Mesendoderm (in vitro differentiated cells): ENCODE measurements at regions not wholly inside any gene's neighbourhood (a gene's known extent, or its start where the extent isn't known, plus 50 kb on each side); places are given as distances from the start of the nearest gene placed in this dataset.
"Not testable (repeated sequence)": the region's sequence is repeated elsewhere in the genome, so short reads cannot be mapped to it uniquely, and the experiment has no call there.

ENCODE experiments used
- DNase-seq: peaks from one replicate; pipeline ENCODE4 v3.0.0; 2013
- H2AK5ac ChIP-seq: 2 replicates; pipeline ENCODE4 v1.6.1; 2013; ENCODE audit warnings: low read length, inconsistent platforms
- H2BK120ac ChIP-seq: 2 replicates; pipeline ENCODE4 v1.6.1; 2013; ENCODE audit warnings: low read depth, mild to moderate bottlenecking, low read length, moderate library complexity, mixed read lengths
- H2BK15ac ChIP-seq: replicated peaks from 2 replicates; pipeline ENCODE4 v1.6.1; 2013; ENCODE audit warnings: low read depth, mild to moderate bottlenecking, moderate library complexity
- H2BK5ac ChIP-seq: 2 replicates; pipeline ENCODE4 v1.6.1; 2013; ENCODE audit warnings: low read length, inconsistent platforms
- H3K18ac ChIP-seq: 2 replicates; pipeline ENCODE4 v1.6.1; 2013; ENCODE audit warnings: mild to moderate bottlenecking, low read length, mixed read lengths
- H3K23ac ChIP-seq: one replicate; pipeline ENCODE4 v1.6.1; 2013; ENCODE audit warnings: low read length
- H3K27ac ChIP-seq: 2 replicates; pipeline ENCODE4 v1.5.1; 2013; ENCODE audit warnings: low read depth, mild to moderate bottlenecking, inconsistent platforms, low read length, moderate library complexity
- H3K27me3 ChIP-seq: 2 replicates; pipeline ENCODE4 v1.6.1; 2013; ENCODE audit warnings: low read length, control low read depth, mild to moderate bottlenecking, inconsistent platforms; ENCODE audit not compliant: insufficient read depth, poor library complexity
- H3K36me3 ChIP-seq: 2 replicates; pipeline ENCODE4 v1.6.1; 2013; ENCODE audit warnings: low read length, inconsistent platforms; ENCODE audit not compliant: control insufficient read depth, insufficient read depth
- H3K4ac ChIP-seq: one replicate; pipeline ENCODE4 v1.6.1; 2013; ENCODE audit warnings: low read depth, mild to moderate bottlenecking, low read length, moderate library complexity
- H3K4me1 ChIP-seq: 2 replicates; pipeline ENCODE4 v1.6.1; 2013; ENCODE audit warnings: low read depth, low read length, inconsistent platforms; ENCODE audit not compliant: control insufficient read depth
- H3K4me2 ChIP-seq: 2 replicates; pipeline ENCODE4 v1.6.1; 2013; ENCODE audit warnings: low read length
- H3K4me3 ChIP-seq: 2 replicates; pipeline ENCODE4 v1.5.1; 2013; ENCODE audit warnings: mild to moderate bottlenecking, low read length
- H3K56ac ChIP-seq: one replicate; pipeline ENCODE4 v1.6.1; 2013; ENCODE audit warnings: low read length
- H3K79me1 ChIP-seq: 2 replicates; pipeline ENCODE4 v1.6.1; 2013; ENCODE audit warnings: low read length, inconsistent platforms
- H3K79me2 ChIP-seq: 2 replicates; pipeline ENCODE4 v1.6.1; 2013; ENCODE audit warnings: mild to moderate bottlenecking, low read length; ENCODE audit not compliant: control insufficient read depth, insufficient read depth
- H3K9ac ChIP-seq: 2 replicates; pipeline ENCODE4 v1.6.1; 2013; ENCODE audit warnings: low read length, inconsistent platforms
- H4K5ac ChIP-seq: one replicate; pipeline ENCODE4 v1.6.1; 2013; ENCODE audit warnings: low read length
- H4K8ac ChIP-seq: one replicate; pipeline ENCODE4 v1.6.1; 2013; ENCODE audit warnings: low read depth, mild to moderate bottlenecking, control low read depth, low read length, moderate library complexity
- WGBS: extraction: QIAGEN DNeasy Blood & Tissue Kit; methylation state at CpG from one replicate; pipeline ENCODE4 v1.1.7; 2013; ENCODE audit warnings: low lambda C conversion rate, missing lambda C conversion rate; ENCODE audit not compliant: insufficient coverage; ENCODE audit errors: extremely low coverage; 5-methylcytosine and 5-hydroxymethylcytosine counted together

DNA sequence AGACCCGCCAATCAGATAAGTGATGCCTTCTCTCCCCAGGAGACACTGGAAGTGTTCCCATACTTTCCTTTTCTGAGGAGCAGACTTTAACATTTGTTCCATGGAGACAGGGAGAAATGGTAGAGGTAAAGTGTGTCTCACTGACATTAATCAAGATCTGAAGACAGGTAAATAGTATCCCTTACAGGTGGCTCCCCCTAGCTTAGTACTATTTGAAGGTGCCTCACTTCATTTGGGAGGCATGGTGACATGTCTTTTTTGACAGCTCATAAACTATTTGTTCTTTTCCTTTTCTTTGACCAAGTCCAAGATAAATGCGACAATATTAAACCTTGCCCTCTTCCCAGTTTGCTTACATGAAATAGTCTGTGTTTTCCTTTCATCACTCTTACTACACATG is 485.6 kb upstream of the IL12A start:
- H3K4me1 ChIP-seq = no peaks in the 10 kb centered on the region
- no peak overlapping the region for H2BK120ac ChIP-seq
- H3K27me3 ChIP-seq = no peaks in the 10 kb centered on the region
- no peaks in the 10 kb centered on the region for H3K79me1 ChIP-seq
- H3K79me2 ChIP-seq = no peaks in the 10 kb centered on the region
- DNase-seq = no peak
- no peaks in the 10 kb centered on the region for H3K36me3 ChIP-seq
- WGBS = no CpG with 5 or more reads among the region's 2 CpGs
- H2AK5ac ChIP-seq = no peak overlapping the region
- no peak overlapping the region for H3K4me2 ChIP-seq
- H4K5ac ChIP-seq = no peak overlapping the region
- H3K4ac ChIP-seq = no peak overlapping the region
- no peak overlapping the region for H3K4me3 ChIP-seq
- H3K18ac ChIP-seq = no peak overlapping the region
- no peak overlapping the region for H3K9ac ChIP-seq
- no peak overlapping the region for H4K8ac ChIP-seq
- no peak overlapping the region for H3K27ac ChIP-seq
- no peak overlapping the region for H2BK15ac ChIP-seq
- no peak overlapping the region for H3K23ac ChIP-seq
- H2BK5ac ChIP-seq = no peak overlapping the region
- H3K56ac ChIP-seq = no peak overlapping the region

- not testable (repeated sequence) for H3K18ac ChIP-seq, H3K4me2 ChIP-seq, H2BK15ac ChIP-seq, H3K4ac ChIP-seq, H3K56ac ChIP-seq, H3K4me1 ChIP-seq, H3K23ac ChIP-seq, H3K4me3 ChIP-seq, H4K5ac ChIP-seq, H3K79me1 ChIP-seq, H3K27me3 ChIP-seq, H4K8ac ChIP-seq, H3K27ac ChIP-seq, H3K79me2 ChIP-seq, H2BK5ac ChIP-seq, H2AK5ac ChIP-seq, H2BK120ac ChIP-seq, DNase-seq, H3K9ac ChIP-seq, H3K36me3 ChIP-seq
- no CpG with 5 or more reads among the region's 7 CpGs for WGBS
Measured at GRCh38 chr3:159510988-159511387, 477.6 kb upstream of the IL12A start.

DNA sequence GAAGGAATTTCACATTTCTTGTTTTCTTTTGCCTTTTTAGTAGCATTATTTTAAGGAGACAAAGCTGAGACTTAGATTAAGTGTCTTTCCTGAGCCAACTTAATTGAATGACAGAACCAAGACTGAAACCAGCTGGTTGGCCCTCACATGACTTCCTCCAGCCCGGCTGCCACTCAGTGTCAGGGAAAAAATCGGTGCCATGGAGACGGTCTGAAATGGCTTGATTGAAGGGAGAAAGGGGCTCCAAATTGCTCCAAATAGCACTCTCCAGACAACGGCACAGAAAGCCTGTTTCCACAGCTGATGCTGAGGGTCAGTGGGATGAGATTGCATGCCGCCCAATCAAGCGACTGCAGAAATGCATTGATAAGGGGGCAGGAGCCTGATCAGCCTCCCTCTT is 475.2 kb upstream of the IL12A start:
- no peak overlapping the region for H3K23ac ChIP-seq
- no peak overlapping the region for H2BK5ac ChIP-seq
- H4K5ac ChIP-seq = no peak overlapping the region
- no peak overlapping the region for H3K4me3 ChIP-seq
- DNase-seq = no peak
- H3K4me1 ChIP-seq = peaks cover 2% of the 10 kb centered on the region
- H3K36me3 ChIP-seq = no peaks in the 10 kb centered on the region
- H2AK5ac ChIP-seq = no peak overlapping the region
- H3K27me3 ChIP-seq = no peaks in the 10 kb centered on the region
- no peak overlapping the region for H2BK15ac ChIP-seq
- H3K4ac ChIP-seq = no peak overlapping the region
- no peak overlapping the region for H4K8ac ChIP-seq
- H3K18ac ChIP-seq = no peak overlapping the region
- no peak overlapping the region for H3K4me2 ChIP-seq
- H3K56ac ChIP-seq = no peak overlapping the region
- no peak overlapping the region for H2BK120ac ChIP-seq
- H3K79me2 ChIP-seq = no peaks in the 10 kb centered on the region
- no peaks in the 10 kb centered on the region for H3K79me1 ChIP-seq
- WGBS = no CpG with 5 or more reads among the region's 6 CpGs
- H3K9ac ChIP-seq = no peak overlapping the region
- no peak overlapping the region for H3K27ac ChIP-seq

DNA sequence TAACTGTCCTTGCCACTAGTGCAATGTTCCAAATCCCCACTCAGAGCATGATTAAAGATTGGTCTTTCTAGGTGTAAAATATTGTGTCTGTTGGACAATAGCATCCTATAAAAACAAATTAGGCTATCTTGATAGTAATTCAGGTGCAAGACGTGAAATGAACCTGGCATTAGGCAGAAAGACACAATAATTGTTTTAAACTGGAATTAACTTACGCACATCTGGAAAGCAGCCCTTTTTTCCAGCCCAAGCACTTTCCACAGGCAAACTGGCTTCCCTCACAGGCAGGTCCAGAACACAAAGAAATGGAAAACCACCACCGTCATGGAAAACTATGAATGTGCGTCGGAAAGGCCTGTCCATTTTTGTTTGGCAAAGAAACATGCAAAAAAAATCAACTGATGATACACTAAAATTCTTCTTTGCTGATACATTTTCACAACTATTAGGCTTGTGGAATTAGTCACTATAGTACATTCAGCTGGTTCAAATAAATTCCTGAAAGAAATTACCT is 474.7 kb upstream of the IL12A start:
- H2BK120ac ChIP-seq = no peak overlapping the region
- no peaks in the 10 kb centered on the region for H3K79me1 ChIP-seq
- H3K4me1 ChIP-seq = peaks cover 2% of the 10 kb centered on the region
- H3K4ac ChIP-seq = no peak overlapping the region
- no peaks in the 10 kb centered on the region for H3K79me2 ChIP-seq
- H3K4me2 ChIP-seq = no peak overlapping the region
- no peak overlapping the region for H4K5ac ChIP-seq
- no peaks in the 10 kb centered on the region for H3K36me3 ChIP-seq
- no peaks in the 10 kb centered on the region for H3K27me3 ChIP-seq
- no peak overlapping the region for H4K8ac ChIP-seq
- H3K9ac ChIP-seq = no peak overlapping the region
- H3K56ac ChIP-seq = no peak overlapping the region
- H2BK15ac ChIP-seq = no peak overlapping the region
- H2BK5ac ChIP-seq = no peak overlapping the region
- no peak for DNase-seq
- no peak overlapping the region for H3K27ac ChIP-seq
- H2AK5ac ChIP-seq = no peak overlapping the region
- WGBS = no CpG with 5 or more reads among the region's 5 CpGs
- no peak overlapping the region for H3K23ac ChIP-seq
- no peak overlapping the region for H3K18ac ChIP-seq
- H3K4me3 ChIP-seq = no peak overlapping the region

- H3K23ac ChIP-seq = no peak overlapping the region
- H3K4ac ChIP-seq = no peak overlapping the region
- no peaks in the 10 kb centered on the region for H3K79me2 ChIP-seq
- H3K4me1 ChIP-seq = peaks cover 2% of the 10 kb centered on the region
- no peak overlapping the region for H3K4me3 ChIP-seq
- no peaks in the 10 kb centered on the region for H3K79me1 ChIP-seq
- no peak overlapping the region for H3K9ac ChIP-seq
- H2AK5ac ChIP-seq = no peak overlapping the region
- WGBS = no CpG with 5 or more reads among the region's 1 CpG
- no peak overlapping the region for H3K18ac ChIP-seq
- H2BK15ac ChIP-seq = no peak overlapping the region
- no peaks in the 10 kb centered on the region for H3K36me3 ChIP-seq
- no peak overlapping the region for H2BK120ac ChIP-seq
- no peak overlapping the region for H3K27ac ChIP-seq
- H4K5ac ChIP-seq = no peak overlapping the region
- no peak overlapping the region for H3K56ac ChIP-seq
- no peak for DNase-seq
- no peaks in the 10 kb centered on the region for H3K27me3 ChIP-seq
- no peak overlapping the region for H3K4me2 ChIP-seq
- H4K8ac ChIP-seq = no peak overlapping the region
- H2BK5ac ChIP-seq = no peak overlapping the region
Measured at GRCh38 chr3:159517105-159517504, 471.5 kb upstream of the IL12A start.

- no peak overlapping the region for H2AK5ac ChIP-seq
Measured at GRCh38 chr3:159520638-159521037, 468.0 kb upstream of the IL12A start.

More at GRCh38 chr3:159520638-159521037, 468.0 kb upstream of the IL12A start:
- H3K4me1 ChIP-seq = peaks cover 2% of the 10 kb centered on the region
- H2BK5ac ChIP-seq = no peak overlapping the region
- no peaks in the 10 kb centered on the region for H3K27me3 ChIP-seq
- no peak overlapping the region for H3K18ac ChIP-seq
- H4K8ac ChIP-seq = no peak overlapping the region
- H3K4me3 ChIP-seq = no peak overlapping the region
- WGBS = 100% methylated on average over 1 of the region's 3 CpGs
- H3K79me2 ChIP-seq = no peaks in the 10 kb centered on the region
- H3K36me3 ChIP-seq = no peaks in the 10 kb centered on the region
- H3K23ac ChIP-seq = no peak overlapping the region
- no peak overlapping the region for H3K4me2 ChIP-seq
- H3K79me1 ChIP-seq = no peaks in the 10 kb centered on the region
- no peak overlapping the region for H3K9ac ChIP-seq
- no peak overlapping the region for H2BK15ac ChIP-seq
- no peak overlapping the region for H3K56ac ChIP-seq
- DNase-seq = no peak
- H3K27ac ChIP-seq = no peak overlapping the region
- H4K5ac ChIP-seq = no peak overlapping the region
- no peak overlapping the region for H2BK120ac ChIP-seq
- no peak overlapping the region for H3K4ac ChIP-seq
